ENCODE measurements at regions not wholly inside any gene's neighbourhood (a gene's known extent, or its start where the extent isn't known, plus 50 kb on each side); places are given as distances from the start of the nearest gene placed in this dataset.
A peak's percentile ranks its signal among the peaks of the same experiment; 100 is the strongest.
"Not testable (repeated sequence)": the region's sequence is repeated elsewhere in the genome, so short reads cannot be mapped to it uniquely, and the experiment has no call there.

DNA sequence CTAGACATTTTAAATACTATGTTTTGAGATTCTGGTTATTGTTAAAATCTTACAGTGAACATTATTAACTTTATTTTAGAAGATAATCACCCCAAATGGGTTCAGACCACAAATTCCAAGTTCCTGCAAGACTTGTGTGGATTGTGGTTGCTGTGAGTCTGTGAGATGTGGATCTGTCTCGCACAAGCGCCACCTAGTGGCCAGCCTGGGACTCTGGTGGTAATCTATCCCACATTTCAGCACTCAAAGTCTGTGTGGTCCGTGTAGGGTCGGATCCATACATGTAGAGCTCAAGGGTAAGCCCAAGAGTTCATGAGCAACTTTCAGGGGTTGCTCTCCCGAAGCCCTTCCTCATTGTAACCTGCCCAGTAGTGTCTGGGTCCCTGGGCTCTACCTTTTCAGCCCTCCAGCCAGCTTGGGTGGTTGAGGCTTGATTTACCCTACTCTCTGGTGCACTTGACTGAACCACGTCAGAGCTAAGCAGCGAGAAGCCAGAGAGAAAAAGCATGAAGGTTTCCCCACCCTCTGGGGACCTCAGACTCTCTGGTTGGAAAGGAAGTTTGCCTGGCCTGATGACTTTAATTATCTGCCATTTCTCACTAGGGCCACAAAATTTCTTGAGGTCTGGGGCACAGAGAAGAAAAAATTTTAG lies 129.2 kb downstream of the ARHGAP11B start:
- DNase-seq (ENCODE audit: low read depth in 2 of 3, low spot score in 2 of 3), result not testable (repeated sequence)

DNA sequence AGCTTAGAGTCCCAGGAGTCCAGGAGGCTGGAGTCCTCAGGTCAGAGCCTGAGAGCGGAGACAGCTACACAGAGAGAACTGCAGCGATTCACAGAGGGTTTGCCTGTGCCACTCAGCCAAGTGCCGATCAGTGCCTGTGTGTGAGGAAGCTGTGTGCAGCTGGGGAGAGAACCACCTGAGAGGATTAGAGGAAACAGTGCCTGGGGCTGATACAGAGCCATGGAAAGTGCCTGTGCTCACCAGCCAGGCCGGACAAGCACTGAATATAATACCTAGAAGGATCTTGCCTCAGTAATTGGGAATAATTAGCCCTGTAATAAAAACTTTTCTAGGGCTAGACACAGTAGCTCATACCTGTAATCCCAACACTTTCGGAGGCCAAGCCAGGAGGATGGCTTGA lies 134.7 kb downstream of the ARHGAP11B start:
- DNase-seq (ENCODE audit: low read depth in 2 of 3, low spot score in 2 of 3), result not testable (repeated sequence)

DNA sequence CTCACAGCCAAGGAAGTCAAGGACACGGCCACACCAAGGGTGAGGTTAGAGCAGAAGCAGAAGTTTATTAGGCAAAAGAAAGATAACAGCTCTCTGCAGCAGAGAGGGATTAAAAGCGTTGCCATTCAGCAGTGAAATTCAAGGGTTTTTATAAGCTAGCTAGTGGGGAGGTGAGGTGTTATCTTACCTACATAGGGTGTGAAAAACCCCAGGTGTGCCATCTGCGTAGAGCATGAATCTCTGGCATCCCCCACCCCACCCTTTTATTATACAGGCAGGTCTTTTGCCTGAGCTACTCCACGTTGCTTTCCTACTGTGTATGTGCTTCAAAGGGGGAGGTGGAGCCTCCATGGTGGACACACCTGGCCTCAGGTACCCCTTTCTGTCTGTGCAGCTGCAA lies 135.4 kb downstream of the ARHGAP11B start:
- not testable (repeated sequence) for DNase-seq (ENCODE audit: low read depth in 2 of 3, low spot score in 2 of 3)

DNA sequence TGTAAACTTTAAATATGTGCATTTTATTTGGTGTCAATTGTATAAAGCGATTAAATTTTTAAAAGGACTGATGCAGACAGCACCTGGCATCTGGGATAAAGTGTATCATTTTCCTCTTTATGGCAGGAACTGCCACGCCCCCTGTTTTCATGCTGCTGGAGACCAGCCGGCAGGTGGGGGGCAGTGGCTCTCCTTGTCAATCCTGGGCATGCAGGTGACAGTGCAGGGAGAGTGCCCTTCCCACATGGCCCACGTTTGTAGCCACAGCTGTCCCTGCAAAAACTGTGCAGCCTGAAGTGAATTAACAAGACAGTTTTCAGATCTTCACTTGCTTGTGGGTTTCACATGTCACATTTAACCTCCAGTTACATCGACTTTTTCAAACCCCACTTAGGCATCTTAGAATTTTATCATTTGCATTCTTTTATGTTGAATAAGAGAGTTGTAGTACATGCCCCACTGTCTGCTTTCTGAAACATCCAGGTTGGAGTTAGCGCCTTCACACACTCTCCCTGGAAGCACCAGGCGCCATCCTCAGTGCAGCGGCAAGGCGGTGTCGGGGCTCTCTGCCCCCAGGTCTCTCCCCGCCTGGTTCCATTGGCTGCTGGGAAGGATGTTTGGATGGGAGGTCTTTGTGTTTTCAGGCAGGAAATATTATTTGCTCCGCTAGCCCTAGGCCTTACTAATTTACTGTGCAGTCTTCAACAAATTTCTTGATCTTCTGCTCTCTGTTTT lies 134.2 kb upstream of the FAN1 start:
- DNase-seq (ENCODE audit: low read depth in 2 of 3, low spot score in 2 of 3), result not testable (repeated sequence)

DNA sequence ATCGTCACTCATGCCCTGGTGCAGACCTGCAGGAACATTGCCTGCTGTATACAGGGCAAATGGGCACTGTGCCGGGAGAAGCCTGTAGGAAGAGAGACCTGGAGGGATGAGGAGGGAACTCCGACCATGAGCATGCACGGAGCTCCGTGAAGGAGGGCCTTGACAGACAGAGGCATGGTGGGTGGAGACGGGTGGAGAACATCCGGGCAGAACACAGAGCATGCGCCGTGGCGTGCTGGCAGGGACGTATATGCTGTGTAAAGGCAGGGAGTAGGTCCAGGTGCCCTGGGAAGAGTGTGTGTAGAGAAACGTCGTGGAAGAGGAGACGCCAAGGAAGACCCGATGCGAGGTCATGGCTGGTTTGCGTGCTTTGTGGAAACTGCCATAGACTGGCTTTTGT lies 133.0 kb upstream of the FAN1 start:
- DNase-seq (ENCODE audit: low read depth in 2 of 3, low spot score in 2 of 3), result no peak

DNA sequence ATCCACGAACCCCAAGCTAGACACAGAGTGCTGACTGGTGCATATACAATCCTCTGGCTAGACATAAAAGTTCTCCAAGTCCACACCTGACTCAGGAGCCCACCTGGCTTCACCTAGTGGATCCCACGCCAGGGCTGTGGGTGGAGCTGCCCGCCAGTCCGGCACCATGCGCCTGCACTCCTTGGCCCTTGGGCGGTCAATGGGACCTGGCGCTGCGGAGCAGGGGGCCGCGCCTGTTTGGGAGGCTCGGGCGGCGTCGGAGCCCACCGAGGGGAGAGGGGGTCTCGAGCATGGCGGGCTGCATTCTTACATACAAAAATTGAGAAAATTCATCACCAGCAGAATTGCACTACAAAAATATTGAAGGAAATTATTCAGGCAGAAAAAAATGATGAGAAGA lies 120.7 kb upstream of the FAN1 start:
- no peak for DNase-seq (ENCODE audit: low read depth in 2 of 3, low spot score in 2 of 3)

DNA sequence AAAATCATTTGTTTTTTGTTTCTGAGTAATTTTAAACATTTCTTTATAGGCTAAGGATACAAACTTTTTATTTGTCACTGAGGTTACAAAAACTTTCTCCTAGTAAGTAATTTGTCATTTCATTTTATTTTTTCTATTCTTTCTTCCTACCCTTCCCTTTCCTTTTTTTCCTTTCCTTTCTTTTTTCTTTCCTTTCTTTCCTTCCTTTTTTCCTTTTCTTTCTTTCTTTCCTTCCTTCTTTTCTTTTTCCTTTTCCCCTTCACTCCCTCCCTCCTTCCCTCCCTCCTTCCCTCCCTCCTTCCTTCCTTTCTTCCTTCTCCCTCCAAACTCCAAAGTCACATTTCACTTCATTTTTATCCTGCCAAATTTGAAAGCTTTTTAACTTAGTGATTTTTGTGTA lies 115.1 kb upstream of the FAN1 start:
- no peak for DNase-seq (ENCODE audit: low read depth in 2 of 3, low spot score in 2 of 3)

DNA sequence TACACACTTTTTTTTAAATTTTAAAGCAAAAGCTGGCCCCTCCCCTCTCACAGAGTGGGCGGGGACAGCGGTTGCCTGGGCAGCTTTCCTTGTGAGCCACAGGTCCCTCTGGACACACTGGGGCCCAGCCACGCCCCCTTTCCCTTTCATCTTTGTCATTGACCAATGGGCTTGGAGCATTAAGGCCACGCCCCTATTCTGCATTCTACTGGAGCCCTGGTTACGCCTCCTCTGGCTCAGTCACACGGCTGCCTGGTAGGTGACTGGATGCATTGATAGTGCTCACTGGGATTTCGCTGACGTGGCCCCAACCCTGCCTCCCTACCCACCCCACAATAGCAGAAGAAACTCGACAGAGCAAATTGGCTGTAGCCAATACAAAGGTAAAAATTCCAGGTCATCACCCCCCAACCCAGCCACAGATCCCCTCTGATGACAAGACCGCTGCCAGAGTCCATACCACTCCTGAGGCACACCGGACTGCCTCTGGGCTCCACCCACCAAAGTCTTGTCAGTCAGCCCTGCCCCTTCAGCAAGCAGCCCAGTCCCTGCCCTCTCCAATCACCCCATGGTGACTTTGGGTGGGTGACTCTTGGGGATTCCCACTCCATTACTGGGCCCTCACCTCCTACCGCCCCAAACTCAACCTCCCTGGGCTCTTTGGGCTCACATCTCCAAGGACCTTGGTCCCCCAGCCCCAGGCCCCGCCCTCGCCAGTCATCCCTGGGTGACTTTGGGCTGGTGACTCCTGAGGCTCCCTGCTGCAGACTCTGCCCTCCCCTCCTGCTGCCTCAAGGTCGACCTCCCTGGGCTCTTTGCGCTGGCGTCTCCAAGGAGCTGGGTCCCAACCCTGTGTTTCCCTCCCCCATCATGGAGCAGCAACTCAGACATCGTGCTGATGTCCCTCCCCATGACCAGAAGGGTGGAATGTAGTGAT lies 112.2 kb upstream of the FAN1 start:
- DNase-seq (ENCODE audit: low read depth in 2 of 3, low spot score in 2 of 3), result no peak

DNA sequence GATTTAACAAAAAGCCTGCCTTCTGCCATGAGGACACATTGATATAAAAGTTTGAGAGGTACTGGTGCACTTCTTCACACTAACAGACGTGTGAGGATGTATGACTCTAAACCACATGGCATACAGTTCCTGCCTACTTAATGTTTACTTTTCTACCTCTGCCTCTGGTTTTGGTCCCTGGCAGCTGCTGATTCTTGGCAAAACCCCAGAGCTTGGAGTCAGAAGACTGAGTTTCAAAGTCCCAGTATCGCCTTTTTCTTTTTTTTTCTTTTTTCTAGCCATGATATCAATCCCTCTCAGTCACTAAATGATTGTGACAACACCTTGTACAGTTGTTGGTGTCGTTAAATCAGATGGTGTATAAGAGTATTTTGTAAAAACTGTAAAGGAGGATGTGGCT lies 110.9 kb upstream of the FAN1 start:
- DNase-seq (ENCODE audit: low read depth in 2 of 3, low spot score in 2 of 3), result not testable (repeated sequence)

DNA sequence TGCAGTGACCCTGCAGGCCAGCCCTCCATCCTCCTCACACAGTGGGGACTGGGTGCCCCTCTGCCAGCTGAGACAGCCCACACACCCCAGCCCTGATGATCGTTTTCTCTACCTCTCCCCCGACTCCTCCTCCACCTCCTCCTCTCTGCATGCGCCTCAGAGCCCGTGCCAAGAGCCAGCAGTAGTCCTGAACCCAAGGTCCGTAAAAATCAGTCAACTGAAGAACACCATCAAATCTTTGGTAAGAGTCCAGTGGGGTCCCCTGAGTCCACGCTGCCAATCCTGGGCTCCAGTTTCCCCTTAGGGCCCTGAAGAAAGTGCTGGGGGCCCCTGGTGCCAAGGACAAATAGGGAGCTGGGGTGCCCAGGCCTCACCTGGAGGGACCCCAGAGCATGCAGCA lies 109.3 kb upstream of the FAN1 start:
- DNase-seq (ENCODE audit: low read depth in 2 of 3, low spot score in 2 of 3), result no peak

DNA sequence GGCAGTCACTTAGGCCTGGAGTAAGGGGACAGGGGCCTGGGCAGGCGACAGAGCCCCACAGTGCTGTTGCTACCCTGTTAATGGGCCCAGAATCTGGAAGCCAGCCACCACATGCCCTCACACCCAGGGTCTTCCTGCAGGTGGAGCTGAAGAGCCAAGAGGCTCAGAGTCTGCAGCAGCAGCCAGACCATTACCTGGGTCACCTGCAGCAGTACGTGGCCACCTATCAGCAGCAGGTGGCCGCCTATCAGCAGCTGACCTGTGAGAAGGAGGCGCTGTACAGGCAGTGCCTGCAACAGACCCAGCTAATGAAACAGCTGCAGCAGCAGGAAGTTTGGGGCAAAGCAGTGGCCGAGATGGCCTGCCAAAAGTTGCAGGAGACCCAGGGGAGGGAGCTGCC lies 104.2 kb upstream of the FAN1 start:
- not testable (repeated sequence) for DNase-seq (ENCODE audit: low read depth in 2 of 3, low spot score in 2 of 3)

DNA sequence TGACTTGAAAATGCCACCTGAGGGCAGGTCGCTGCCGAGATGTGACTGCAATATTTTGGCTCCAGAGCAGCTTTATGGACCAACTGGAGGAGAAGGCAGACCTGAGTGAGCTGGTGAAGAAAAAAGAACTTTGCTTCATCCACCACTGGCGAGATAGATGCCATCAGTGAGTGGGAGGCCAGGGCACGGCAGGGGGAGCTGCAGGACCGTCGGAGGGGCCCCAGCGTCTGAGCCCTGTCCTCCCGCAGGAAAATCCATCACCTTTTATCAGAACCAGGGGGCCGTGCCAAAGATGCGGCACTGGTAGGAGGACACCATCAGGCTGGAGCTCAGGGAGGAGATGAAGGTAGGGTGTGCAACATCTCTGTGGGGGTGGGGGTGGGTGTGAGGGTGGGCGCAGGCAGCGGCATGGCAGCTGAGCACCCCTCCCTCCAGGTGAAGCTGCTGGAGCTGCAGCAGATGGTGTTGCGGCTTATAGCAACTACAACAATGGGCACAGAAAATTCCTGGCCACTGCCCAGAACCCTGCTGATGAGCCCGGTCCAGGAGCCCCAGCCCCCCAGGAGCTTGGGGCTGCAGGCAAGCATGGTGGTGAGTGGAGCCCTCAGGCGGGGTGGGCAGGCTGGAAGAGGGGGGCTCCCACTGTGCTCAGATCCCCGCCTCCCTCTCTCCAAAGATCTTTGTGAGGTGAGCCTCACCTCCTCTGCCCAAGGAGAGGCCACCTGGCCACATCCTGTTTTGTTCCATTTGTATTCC lies 102.4 kb upstream of the FAN1 start:
- DNase-seq (ENCODE audit: low read depth in 2 of 3, low spot score in 2 of 3), result not testable (repeated sequence)

DNA sequence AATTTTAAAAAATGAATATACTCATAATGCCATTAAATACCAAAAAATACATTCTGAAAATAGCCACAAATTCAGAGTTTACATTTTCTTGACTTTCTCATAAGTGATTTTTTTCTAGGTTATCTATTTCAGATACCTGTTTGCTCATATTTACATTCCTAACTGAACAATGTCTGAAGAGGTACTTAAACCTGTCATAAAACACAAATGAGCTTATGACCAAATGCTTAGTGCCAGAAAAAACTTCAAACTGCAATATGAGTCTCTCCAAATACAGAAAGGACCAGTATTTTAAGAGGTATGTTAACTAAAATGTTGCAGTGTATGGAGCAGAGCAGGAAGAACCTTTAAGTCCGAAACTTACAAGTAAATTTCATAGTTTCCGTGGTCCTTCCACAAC lies 101.7 kb upstream of the FAN1 start:
- DNase-seq (ENCODE audit: low read depth in 2 of 3, low spot score in 2 of 3), result not testable (repeated sequence)

DNA sequence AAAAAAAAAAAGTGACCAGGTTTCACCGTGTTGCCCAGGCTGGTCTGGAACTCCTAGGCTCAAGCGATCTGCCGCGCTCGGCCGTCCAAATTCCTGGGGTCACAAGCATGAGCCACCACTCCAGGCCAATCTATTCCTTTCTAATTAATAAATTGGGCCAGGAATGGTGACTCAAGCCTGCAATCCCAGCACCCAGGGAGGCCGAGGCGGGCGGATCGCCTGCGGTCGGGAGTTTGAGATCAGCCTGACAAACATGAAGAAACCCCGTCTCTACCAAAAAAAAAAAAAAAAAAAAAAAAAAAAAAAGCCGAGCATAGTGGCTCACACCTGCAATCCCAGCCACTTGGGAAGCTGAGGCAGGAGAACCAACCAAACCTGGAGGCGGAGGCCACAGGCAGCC lies 100.0 kb upstream of the FAN1 start:
- not testable (repeated sequence) for DNase-seq (ENCODE audit: low read depth in 2 of 3, low spot score in 2 of 3)

DNA sequence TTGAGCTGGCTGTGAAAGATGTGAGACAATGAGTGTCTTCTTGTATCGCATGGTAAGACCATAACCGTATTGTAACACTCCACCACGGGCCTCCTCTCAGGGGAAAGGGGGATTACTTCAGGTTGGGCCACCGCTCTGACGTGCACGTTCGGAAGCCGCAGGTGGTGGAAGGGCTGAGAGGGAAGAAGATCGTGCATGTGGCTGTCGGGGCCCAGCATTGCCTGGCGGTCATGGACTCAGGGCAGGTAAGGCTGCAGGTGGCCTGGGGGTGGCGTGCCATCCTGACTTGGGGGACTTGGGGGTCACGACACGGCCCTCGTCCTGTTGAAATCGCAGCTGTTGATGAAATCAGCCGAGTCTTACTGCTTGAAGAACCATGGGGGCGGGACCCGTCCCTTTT lies 87.3 kb upstream of the FAN1 start:
- DNase-seq (ENCODE audit: low read depth in 2 of 3, low spot score in 2 of 3), result no peak

DNA sequence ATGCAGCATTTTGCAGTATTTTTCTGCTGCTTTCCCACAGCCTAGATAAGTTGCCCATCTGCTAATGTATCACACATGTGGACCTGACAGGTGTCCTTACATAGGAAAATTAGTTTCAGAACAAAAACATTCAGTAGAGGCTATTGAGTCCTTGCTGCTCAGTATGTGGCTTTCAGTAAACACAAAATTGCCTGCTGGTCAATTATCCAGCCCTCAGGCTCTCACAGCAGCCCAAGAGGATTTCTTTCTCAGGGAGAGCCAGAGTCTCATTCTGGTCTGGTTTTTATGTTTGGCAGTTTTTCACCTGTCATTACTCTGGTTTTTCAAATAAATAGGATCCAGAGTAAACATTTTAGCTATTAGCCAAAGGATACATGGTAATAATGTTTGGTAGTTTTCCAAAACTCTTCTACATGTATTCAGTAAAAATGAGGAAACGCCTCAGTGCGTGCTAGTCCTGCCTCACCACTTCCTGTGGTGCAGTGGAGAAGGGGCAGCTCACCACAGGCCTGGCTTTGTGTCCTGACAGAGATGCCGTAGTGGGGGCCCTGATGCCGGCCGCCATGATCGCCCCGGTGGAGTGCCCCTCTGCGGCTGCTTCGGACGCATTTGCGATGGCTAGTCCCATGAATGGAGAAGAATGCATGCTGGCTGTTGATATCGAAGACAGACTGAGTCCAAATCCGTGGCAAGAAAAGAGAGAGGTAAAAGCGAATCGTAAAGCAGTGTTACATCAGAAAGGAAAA lies 80.5 kb upstream of the FAN1 start:
- peak in 2 of 3 donors; percentile 29 to 87 for DNase-seq (ENCODE audit: low read depth in 2 of 3, low spot score in 2 of 3)

DNA sequence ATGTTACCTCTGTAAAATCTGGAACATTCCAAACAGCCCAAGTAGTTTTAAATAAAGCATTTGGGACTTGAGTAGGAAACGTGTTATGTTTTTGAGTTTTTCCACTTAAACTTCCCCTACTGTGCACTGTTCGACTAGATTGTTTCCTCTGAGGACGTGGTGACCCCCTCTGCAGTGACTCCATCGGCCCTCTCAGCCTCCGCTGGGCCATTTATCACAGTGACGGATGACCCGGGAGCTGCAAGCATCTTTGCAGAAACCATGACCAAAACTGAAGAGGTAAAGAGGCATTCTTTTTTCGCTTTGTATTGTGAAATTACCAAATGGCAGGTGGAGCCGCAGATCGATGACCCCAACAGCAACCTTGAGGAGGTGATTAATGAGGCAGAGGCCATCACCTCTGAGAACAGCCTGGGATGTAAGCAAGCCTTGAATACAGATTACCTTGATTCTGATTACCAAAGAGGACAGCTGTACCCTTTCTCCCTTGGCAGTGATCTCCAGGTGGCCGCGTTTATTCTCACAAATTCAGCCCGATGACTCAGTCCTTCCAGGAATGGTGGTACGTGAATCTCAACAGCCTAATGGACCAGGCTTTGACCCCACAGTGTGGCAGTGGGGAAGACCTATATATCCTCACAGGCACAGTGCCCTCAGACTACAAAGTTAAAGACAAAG lies 79.1 kb upstream of the FAN1 start:
- DNase-seq (ENCODE audit: low read depth in 2 of 3, low spot score in 2 of 3), result no peak

DNA sequence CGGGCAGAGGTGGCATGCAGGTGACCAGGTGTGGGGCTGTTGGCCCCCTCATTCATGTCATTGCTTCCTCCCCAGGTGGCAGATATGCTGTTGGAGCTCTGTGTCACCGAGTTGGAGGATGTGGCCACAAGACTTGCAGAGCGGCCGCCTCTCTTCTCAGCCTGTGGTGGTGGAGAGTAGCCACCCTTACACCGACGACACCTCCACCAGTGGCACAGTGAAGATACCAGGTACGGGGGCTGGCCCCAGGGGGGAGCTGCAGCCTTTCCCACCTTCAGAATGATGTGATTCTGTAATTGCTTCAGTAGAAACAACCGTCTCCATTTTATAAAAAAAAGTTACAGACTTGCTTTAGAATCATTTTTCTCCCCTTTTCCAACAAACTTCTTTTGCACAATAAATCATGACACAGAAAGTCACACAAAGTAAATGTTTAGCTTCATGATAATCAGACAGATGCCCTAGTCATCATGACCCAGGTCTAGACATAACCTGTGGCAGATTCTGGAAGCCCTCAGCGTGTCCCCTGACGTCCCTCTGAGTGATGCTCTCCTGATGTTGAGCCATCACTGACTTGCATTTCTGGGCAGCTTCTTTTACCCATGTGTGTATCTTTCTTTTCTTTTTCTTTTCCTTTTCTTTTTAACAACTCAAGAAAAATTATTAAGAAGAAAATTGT lies 76.0 kb upstream of the FAN1 start:
- DNase-seq (ENCODE audit: low read depth in 2 of 3, low spot score in 2 of 3), result no peak

DNA sequence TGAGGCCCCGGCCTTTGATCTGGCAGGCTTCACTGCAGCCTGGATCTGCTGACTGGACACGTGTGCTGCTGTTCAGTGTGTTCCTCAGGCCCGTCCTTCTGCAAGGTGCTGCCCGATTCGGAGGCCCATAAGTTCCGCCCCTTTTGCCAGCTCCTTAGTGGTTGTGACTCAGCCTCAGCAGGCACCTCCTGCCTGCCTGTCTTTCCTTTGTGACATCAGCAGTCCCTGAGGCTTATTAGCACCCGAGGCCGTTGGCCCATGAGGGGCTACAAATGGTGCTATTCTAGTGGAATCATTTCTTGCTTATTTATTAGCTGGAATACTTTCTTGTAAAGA lies 75.4 kb upstream of the FAN1 start:
- DNase-seq (ENCODE audit: low read depth in 2 of 3, low spot score in 2 of 3), result not testable (repeated sequence)
